ENCODE measurements at regions not wholly inside any gene's neighbourhood (a gene's known extent, or its start where the extent isn't known, plus 50 kb on each side); places are given as distances from the start of the nearest gene placed in this dataset.

DNA sequence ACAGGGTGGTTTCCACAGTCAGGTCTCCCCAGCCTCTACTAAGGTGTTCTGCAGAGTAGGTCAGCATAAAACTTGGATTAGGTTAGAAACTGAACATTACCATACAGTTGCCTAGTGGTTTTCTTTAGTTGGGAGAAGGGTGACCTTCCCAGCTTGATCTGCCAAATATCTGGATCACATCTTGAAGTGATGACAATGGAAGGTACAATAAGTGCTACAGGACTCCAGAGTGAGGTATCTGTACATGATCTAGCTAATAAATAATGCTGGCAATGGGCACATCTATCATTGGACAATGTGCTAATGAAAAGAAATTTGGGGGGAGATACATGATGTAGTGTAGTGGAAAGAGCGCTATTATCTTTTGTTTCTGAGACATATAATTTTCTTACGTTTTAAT is 54.6 kb upstream of the ACVR1 start:
- TF ChIP-seq CTCF (IDR thresholded peaks at IDR 0.05 in 2 of 3, conservative IDR thresholded peaks at IDR 0.05 in 1 of 3; ENCODE audit: borderline replicate concordance in 1 of 3, insufficient read depth in 1 of 3, low read depth in 2 of 3, low read length in 2 of 3) (no peak), FOSL1 (IDR thresholded peaks at IDR 0.05; ENCODE audit: low read depth) (no peak), TCF7L2 (IDR thresholded peaks at IDR 0.05; ENCODE audit: borderline replicate concordance, extremely low read depth, insufficient read depth, insufficient read length) (no peak), POLR2AphosphoS5 (IDR thresholded peaks at IDR 0.05; ENCODE audit: low read depth, low read length) (no peak)
